Testis (tissue), 2 donors: ENCODE measurements at regions not wholly inside any gene's neighbourhood (a gene's known extent, or its start where the extent isn't known, plus 50 kb on each side); places are given as distances from the start of the nearest gene placed in this dataset.
"Not testable (repeated sequence)": the region's sequence is repeated elsewhere in the genome, so short reads cannot be mapped to it uniquely, and the experiment has no call there.

Source experiments
- DNase-seq: peaks from one replicate; pipeline ENCODE4 v3.0.0-alpha.2; 2019
- H3K27ac ChIP-seq, 2 donors: fragments of 200-600 bp; sonication (generic); one replicate each; pipeline ENCODE4 v1.5.1; 2019
- H3K27me3 ChIP-seq: fragments of 200-600 bp; sonication (generic); one replicate; pipeline ENCODE4 v1.5.1; 2019
- H3K36me3 ChIP-seq: fragments of 200-600 bp; sonication (generic); one replicate; pipeline ENCODE4 v1.5.1; 2017; ENCODE audit warnings: low read depth; ENCODE audit errors: missing control alignments
- H3K4me1 ChIP-seq: fragments of 200-600 bp; sonication (generic); one replicate; pipeline ENCODE4 v1.5.1; 2019
- H3K4me3 ChIP-seq, 2 donors: fragments of 200-600 bp; sonication (generic); one replicate each; pipeline ENCODE4 v1.5.1; 2017 to 2019
- H3K9me3 ChIP-seq: fragments of 200-600 bp; sonication (generic); one replicate; pipeline ENCODE4 v1.5.1; 2017
- POLR2A ChIP-seq: fragments of 450-650 bp; IDR thresholded peaks from one replicate; pipeline ENCODE4 v1.6.1; 2017; ENCODE audit warnings: antibody characterized with exemption, mild to moderate bottlenecking, moderate library complexity
- WGBS, 2 donors: methylation state at CpG; one replicate each; pipeline ENCODE4 v1.1.5; 2018; 5-methylcytosine and 5-hydroxymethylcytosine counted together
- intact Hi-C: fragments of 100-400 bp; cut with DNase I; formaldehyde crosslinking; loops from one replicate; pipeline ENCODE4 v1.15.1; 2023; ENCODE audit warnings: low total_unique reads
- TF ChIP-seq, protein P1 (sequence below), 3 experiments: fragments of 450-650 bp in 2 of 3; fragments of 200-600 bp in 1 of 3; sonication (generic) in 1 of 3; IDR thresholded peaks; one replicate each; pipeline ENCODE4 v1.5.1; 2016 to 2019; ENCODE audit warnings: antibody characterized with exemption in 3 of 3, mild to moderate bottlenecking in 2 of 3, moderate library complexity in 1 of 3

DNA sequence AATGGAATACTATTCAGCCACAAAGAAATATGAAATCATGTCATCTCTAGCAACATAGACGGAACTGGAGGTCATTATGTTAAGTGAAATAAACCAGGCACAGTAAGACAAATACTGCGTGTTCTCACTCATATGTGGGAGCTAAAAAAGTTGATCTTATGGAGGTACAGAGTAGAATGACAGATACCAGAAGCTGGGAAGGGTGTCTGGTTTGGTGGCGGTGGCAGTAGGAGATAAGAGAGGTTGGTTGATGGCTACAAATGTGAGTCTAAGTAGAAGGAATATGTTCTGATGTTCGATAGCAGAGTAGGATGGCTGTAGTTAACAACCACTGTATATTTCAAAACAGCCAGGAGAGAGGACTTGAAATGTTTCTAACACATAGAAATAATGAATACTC lies 121.6 kb downstream of the PLPPR4 start:
- intact Hi-C loops: no loop called here
- Histone ChIP-seq H3K36me3 (no peaks in the 10 kb centered on the region), H3K27me3 (no peaks in the 10 kb centered on the region), H3K4me3 (no peak overlapping the region), H3K9me3 (no peaks in the 10 kb centered on the region), H3K4me1 (no peaks in the 10 kb centered on the region), H3K27ac (no peak overlapping the region)
- DNase-seq: no peak
- no peak for TF ChIP-seq POLR2A
- TF ChIP-seq, protein P1, sequence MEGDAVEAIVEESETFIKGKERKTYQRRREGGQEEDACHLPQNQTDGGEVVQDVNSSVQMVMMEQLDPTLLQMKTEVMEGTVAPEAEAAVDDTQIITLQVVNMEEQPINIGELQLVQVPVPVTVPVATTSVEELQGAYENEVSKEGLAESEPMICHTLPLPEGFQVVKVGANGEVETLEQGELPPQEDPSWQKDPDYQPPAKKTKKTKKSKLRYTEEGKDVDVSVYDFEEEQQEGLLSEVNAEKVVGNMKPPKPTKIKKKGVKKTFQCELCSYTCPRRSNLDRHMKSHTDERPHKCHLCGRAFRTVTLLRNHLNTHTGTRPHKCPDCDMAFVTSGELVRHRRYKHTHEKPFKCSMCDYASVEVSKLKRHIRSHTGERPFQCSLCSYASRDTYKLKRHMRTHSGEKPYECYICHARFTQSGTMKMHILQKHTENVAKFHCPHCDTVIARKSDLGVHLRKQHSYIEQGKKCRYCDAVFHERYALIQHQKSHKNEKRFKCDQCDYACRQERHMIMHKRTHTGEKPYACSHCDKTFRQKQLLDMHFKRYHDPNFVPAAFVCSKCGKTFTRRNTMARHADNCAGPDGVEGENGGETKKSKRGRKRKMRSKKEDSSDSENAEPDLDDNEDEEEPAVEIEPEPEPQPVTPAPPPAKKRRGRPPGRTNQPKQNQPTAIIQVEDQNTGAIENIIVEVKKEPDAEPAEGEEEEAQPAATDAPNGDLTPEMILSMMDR (IDR thresholded peaks at IDR 0.05): no peak
- WGBS, 2 donors: 91 to 93% methylated on average over 4 of the region's 4 CpGs

DNA sequence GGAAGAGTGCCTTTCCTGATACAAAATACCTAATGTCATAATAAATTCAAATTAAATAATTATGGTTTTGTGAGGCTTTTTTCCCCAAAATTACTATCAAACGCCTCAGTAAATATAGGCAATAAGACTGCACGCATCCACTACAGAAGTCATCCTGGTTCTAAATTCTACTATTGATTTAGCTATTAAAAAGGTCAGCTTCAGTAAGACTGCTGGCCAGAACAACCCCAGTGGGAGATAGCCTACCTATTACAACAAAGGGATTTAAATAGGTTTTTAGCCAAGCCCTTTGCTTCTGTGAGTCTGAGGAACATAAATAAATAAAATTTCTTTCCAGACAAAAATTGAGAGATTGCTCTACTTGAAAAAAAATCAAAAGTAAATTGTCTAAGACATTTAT lies 132.1 kb downstream of the PLPPR4 start:
- Histone ChIP-seq H3K4me3 (no peak overlapping the region), H3K27ac (no peak overlapping the region), H3K36me3 (no peaks in the 10 kb centered on the region), H3K4me1 (no peaks in the 10 kb centered on the region), H3K27me3 (no peaks in the 10 kb centered on the region), H3K9me3 (no peaks in the 10 kb centered on the region)
- DNase-seq: no peak
- intact Hi-C loops: no loop called here
- TF ChIP-seq, protein P1 (IDR thresholded peaks at IDR 0.05): no peak
- TF ChIP-seq POLR2A: no peak
- 93% methylated on average over 2 of the region's 2 CpGs for WGBS, 2 donors

DNA sequence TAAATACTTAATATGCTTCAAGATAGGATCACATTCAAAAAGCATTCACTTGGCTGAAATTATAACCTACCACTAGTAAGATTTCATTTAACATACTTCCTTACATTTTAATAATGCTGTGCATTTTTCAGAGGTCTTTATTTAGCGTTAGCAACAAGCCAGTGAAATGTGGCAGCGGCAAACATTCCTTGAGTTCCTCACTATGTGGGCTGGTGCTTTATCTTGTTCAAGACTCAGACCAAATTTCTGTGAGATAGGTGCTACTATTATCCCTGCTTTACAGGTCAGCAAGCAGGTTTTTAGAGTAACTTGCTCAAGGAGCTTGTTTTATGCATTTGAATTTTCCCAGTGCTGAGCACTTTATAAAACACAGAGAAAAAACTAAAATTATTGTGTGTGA lies 132.7 kb downstream of the PLPPR4 start:
- Histone ChIP-seq H3K27me3 (no peaks in the 10 kb centered on the region), H3K9me3 (no peaks in the 10 kb centered on the region), H3K4me1 (no peaks in the 10 kb centered on the region), H3K27ac (no peak overlapping the region), H3K4me3 (no peak overlapping the region), H3K36me3 (no peaks in the 10 kb centered on the region)
- WGBS, 2 donors: 48 to 60% methylated on average over 2 of the region's 2 CpGs
- TF ChIP-seq, protein P1 (IDR thresholded peaks at IDR 0.05): no peak
- TF ChIP-seq POLR2A: no peak
- no peak for DNase-seq
- intact Hi-C loops: no loop called here

DNA sequence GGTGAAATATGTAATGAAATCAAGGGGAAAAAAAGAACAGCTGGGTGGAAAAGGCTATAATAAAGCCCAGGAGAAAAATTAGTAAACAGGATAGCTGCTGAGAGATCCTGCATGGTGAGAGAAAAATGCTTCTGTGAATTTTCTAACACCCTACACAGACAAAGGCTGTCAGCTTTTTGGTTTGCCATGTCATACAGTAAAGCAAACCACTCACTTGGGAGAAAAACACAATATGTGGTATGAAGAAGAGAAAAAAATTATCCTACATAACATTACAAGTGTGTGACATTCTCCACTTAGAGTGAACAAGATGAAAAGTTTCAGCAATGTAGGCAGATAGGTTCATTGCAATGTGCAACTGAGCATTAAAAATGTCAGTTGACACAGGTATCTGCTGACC lies 133.6 kb downstream of the PLPPR4 start:
- Histone ChIP-seq H3K27ac (no peak overlapping the region), H3K4me3 (no peak overlapping the region), H3K27me3 (no peaks in the 10 kb centered on the region), H3K9me3 (no peaks in the 10 kb centered on the region), H3K36me3 (no peaks in the 10 kb centered on the region), H3K4me1 (no peaks in the 10 kb centered on the region)
- no peak for DNase-seq
- intact Hi-C loops: no loop called here
- TF ChIP-seq POLR2A: no peak
- TF ChIP-seq, protein P1 (IDR thresholded peaks at IDR 0.05): no peak

DNA sequence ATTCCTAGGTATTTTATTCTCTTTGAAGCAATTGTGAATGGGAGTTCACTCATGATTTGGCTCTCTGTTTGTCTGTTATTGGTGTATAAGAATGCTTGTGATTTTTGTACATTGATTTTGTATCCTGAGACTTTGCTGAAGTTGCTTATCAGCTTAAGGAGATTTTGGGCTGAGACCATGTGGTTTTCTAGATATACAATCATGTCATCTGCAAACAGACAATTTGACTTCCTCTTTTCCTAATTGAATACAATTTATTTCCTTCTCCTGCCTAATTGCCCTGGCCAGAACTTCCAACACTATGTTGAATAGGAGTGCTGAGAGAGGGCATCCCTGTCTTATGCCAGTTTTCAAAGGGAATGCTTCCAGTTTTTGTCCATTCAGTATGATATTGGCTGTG lies 137.3 kb downstream of the PLPPR4 start:
- H3K27me3 ChIP-seq, H3K36me3 ChIP-seq, H3K4me3 ChIP-seq, DNase-seq, H3K27ac ChIP-seq, intact Hi-C loops, H3K4me1 ChIP-seq, H3K9me3 ChIP-seq: not testable (repeated sequence)

DNA sequence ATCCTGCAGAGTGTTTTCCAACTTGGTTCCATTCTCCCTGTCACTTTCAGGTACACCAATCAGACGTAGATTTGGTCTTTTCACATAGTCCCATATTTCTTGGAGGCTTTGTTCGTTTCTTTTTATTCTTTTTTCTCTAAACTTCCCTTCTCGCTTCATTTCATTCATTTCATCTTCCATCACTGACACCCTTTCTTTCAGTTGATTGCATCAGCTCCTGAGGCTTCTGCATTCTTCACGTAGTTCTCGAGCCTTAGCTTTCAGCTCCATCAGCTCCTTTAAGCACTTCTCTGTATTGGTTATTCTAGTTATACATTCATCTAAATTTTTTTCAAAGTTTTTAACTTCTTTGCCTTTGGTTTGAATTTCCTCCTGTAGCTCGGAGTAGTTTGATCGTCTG lies 140.1 kb downstream of the PLPPR4 start:
- H3K27ac ChIP-seq, H3K4me3 ChIP-seq, H3K27me3 ChIP-seq, intact Hi-C loops, H3K4me1 ChIP-seq, H3K9me3 ChIP-seq, DNase-seq, H3K36me3 ChIP-seq: not testable (repeated sequence)
- 92 to 97% methylated on average over 5 to 7 of the region's 7 CpGs for WGBS, 2 donors

DNA sequence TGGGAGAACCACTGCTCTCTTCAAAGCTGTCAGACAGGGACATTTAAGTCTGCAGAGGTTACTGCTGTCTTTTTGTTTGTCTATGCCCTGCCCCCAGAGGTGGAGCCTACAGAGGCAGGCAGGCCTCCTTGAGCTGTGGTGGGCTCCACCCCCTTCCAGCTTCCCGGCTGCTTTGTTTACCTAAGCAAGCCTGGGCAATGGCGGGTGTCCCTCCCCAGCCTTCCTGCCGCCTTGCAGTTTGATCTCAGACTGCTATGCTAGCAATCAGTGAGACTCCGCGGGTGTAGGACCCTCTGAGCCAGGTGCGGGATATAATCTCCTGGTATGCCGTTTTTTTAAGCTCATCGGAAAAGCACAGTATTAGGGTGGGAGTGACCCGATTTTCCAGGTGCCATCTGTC lies 141.0 kb downstream of the PLPPR4 start:
- H3K4me1 ChIP-seq, H3K4me3 ChIP-seq, H3K27ac ChIP-seq, intact Hi-C loops, H3K27me3 ChIP-seq, DNase-seq, H3K36me3 ChIP-seq, H3K9me3 ChIP-seq: not testable (repeated sequence)
- 89 to 95% methylated on average over 3 to 9 of the region's 9 CpGs for WGBS, 2 donors
